Esophagus muscularis mucosa (tissue), 4 donors: ENCODE measurements at regions not wholly inside any gene's neighbourhood (a gene's known extent, or its start where the extent isn't known, plus 50 kb on each side); places are given as distances from the start of the nearest gene placed in this dataset.
"Not testable (repeated sequence)": the region's sequence is repeated elsewhere in the genome, so short reads cannot be mapped to it uniquely, and the experiment has no call there.

ENCODE experiments used
- DNase-seq: peaks from one replicate; pipeline ENCODE4 v3.0.0-alpha.2; 2017; ENCODE audit errors: extremely low spot score
- H3K27ac ChIP-seq, 4 donors: fragments of 200-600 bp; sonication (generic); replicated peaks in 1 of 4; 1 replicate in 3 of 4; 2 replicates in 1 of 4; pipeline ENCODE4 v1.5.1; 2016 to 2019; ENCODE audit warnings: mild to moderate bottlenecking in 1 of 4
- H3K27me3 ChIP-seq, 4 donors: fragments of 200-600 bp; sonication (generic); one replicate each; pipeline versions ENCODE4 v1.5.1 to v1.6.0; 2016 to 2019
- H3K36me3 ChIP-seq, 4 donors: fragments of 200-600 bp; sonication (generic); one replicate each; pipeline ENCODE4 v1.5.1; 2016 to 2019
- H3K4me1 ChIP-seq, 4 donors: fragments of 200-600 bp; sonication (generic); one replicate each; pipeline ENCODE4 v1.5.1; 2016 to 2019
- H3K4me3 ChIP-seq, 4 donors: fragments of 200-600 bp; sonication (generic); 1 replicate in 2 of 4; 2 replicates in 2 of 4; pipeline ENCODE4 v1.5.1; 2016 to 2019; ENCODE audit warnings: mild to moderate bottlenecking in 4 of 4, moderate library complexity in 1 of 4
- H3K9me3 ChIP-seq, 4 donors: fragments of 200-600 bp; sonication (generic); 1 replicate in 3 of 4; 2 replicates in 1 of 4; pipeline ENCODE4 v1.5.1; 2016 to 2019
- CTCF ChIP-seq, 3 experiments: fragments of 200-600 bp in 2 of 3; fragments of 450-650 bp in 1 of 3; sonication (generic) in 2 of 3; IDR thresholded peaks; one replicate each; pipeline ENCODE4 v1.5.1; 2017 to 2019; ENCODE audit warnings: antibody characterized with exemption in 3 of 3, mild to moderate bottlenecking in 2 of 3, moderate library complexity in 1 of 3
- EP300 ChIP-seq: sonication (generic); formaldehyde crosslinking; IDR thresholded peaks from one replicate; pipeline ENCODE4 v1.6.1; 2017; ENCODE audit warnings: antibody characterized with exemption
- POLR2A ChIP-seq: fragments of 450-650 bp; IDR thresholded peaks from one replicate; pipeline ENCODE4 v1.6.1; 2017; ENCODE audit warnings: antibody characterized with exemption, moderate library complexity, mild to moderate bottlenecking, low read depth
- POLR2AphosphoS5 ChIP-seq, 2 donors: sonication (generic); formaldehyde crosslinking; IDR thresholded peaks; one replicate each; pipeline ENCODE4 v1.6.1; 2017; ENCODE audit warnings: antibody characterized with exemption in 2 of 2
- WGBS: methylation state at CpG from one replicate; pipeline ENCODE4 v1.1.5; 2018; 5-methylcytosine and 5-hydroxymethylcytosine counted together
- intact Hi-C: fragments of 100-400 bp; cut with DNase I; formaldehyde crosslinking; loops from one replicate; pipeline ENCODE4 v1.15.1; 2023

DNA sequence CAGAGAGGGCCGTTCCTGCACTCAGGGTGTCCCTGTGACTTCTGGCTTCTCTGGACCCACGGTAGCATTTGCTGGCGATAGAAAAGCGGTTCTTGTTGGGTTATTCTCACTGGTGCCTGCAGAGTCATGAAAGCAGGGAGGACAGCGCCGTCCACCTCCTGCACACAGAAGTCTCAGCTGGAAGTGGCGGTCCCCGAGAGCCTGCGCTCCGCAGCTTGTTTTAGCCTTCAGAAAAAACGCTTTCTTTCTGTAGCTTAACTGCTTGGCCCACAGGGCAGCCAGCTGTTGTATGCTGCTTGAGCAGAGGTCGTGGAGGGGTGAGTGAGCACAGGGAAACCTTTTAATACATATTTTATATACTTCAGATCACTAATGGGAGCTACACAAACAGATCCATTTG, 400.7 kb upstream of the FAT1 start:
- Histone ChIP-seq H3K27ac (no peak overlapping the region), H3K4me3 (no peak overlapping the region), H3K27me3 (no peaks in the 10 kb centered on the region), H3K36me3 (no peaks in the 10 kb centered on the region), H3K9me3 (no peaks in the 10 kb centered on the region), H3K4me1 (no peaks in the 10 kb centered on the region)
- no peak for DNase-seq
- no peak for TF ChIP-seq POLR2A
- no peak for TF ChIP-seq EP300
- TF ChIP-seq CTCF (IDR thresholded peaks at IDR 0.05) = no peak
- TF ChIP-seq POLR2AphosphoS5 (IDR thresholded peaks at IDR 0.05) = no peak
- intact Hi-C loops = no loop called here
- 80% methylated on average over 11 of the region's 12 CpGs for WGBS

DNA sequence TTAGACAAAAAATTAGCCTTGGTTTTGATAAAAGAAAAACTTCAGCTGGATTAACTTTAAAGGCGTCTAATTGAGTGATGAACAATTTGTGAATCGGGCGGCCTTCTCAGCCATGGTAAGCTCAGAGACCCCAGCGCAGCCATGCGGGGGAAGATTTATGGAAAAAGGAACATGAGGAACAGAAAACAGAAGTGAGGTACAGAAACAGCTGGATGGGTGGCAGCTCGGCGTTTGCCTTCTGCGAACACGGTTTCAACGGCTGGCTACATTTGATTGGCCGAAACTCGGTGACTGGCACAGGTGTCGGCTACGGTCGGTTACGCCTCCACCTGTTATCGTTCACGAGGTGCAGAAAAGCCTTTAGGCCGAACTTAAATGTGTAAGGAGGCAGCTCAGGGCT, 401.4 kb upstream of the FAT1 start:
- Histone ChIP-seq H3K27ac (no peak overlapping the region), H3K4me1 (no peaks in the 10 kb centered on the region), H3K9me3 (no peaks in the 10 kb centered on the region), H3K36me3 (no peaks in the 10 kb centered on the region), H3K4me3 (no peak overlapping the region), H3K27me3 (no peaks in the 10 kb centered on the region)
- TF ChIP-seq POLR2A (no peak), CTCF (IDR thresholded peaks at IDR 0.05) (no peak), EP300 (no peak), POLR2AphosphoS5 (IDR thresholded peaks at IDR 0.05) (no peak)
- DNase-seq = no peak
- intact Hi-C loops = no loop called here
- WGBS = 90% methylated on average over 19 of the region's 19 CpGs

DNA sequence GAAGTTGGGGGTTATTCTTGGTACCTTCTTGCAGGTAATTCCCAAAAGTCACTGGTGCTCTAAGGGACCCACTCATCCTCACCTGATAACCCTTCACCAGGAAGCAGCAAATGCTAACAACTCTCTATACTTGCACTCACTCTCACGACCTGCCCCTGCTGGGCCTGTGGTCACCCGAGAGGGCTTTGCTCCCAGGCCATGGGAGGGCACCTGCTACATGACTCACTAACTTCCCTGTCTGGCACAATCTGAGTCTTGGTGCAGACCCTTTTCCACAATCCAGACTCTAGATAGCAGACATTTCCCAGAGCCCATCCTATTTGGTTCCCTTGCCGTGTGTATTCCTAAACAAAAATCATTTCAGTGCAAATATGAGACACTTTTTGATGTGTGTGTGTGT, 403.8 kb upstream of the FAT1 start:
- no peaks in the 10 kb centered on the region for H3K36me3 ChIP-seq
- no peak overlapping the region for H3K4me3 ChIP-seq
- TF ChIP-seq CTCF (IDR thresholded peaks at IDR 0.05) = no peak
- no peak for TF ChIP-seq EP300
- TF ChIP-seq POLR2A = no peak
- WGBS = 78% methylated on average over 3 of the region's 3 CpGs
- H3K27me3 ChIP-seq = no peaks in the 10 kb centered on the region
- H3K27ac ChIP-seq = no peak overlapping the region
- no peak for DNase-seq
- no peaks in the 10 kb centered on the region for H3K4me1 ChIP-seq
- intact Hi-C loops = no loop called here
- H3K9me3 ChIP-seq = no peaks in the 10 kb centered on the region

DNA sequence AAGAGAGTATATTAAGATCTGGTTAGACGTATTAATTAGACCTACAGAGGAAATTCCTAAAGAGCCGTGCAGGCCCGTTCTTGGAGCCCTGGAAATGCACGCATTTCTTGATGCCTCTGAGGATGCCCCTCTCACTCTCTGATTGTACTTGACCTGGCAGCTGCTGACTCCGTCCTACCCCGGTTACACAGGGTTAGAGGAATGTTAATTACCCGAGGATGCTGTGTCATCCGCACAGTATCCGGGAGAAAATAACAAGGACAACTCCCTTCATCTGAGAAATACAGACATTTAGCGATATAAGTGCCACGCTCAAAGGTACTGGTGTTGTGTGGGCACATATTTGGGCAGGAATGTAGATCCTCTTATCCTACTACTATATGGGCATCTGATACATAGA, 404.6 kb upstream of the FAT1 start:
- intact Hi-C loops = no loop called here
- no peak for DNase-seq
- Histone ChIP-seq H3K36me3 (no peaks in the 10 kb centered on the region), H3K4me1 (no peaks in the 10 kb centered on the region), H3K9me3 (no peaks in the 10 kb centered on the region), H3K27me3 (no peaks in the 10 kb centered on the region), H3K4me3 (no peak overlapping the region), H3K27ac (no peak overlapping the region)
- WGBS = 82% methylated on average over 11 of the region's 11 CpGs
- TF ChIP-seq CTCF (IDR thresholded peaks at IDR 0.05) = no peak
- no peak for TF ChIP-seq EP300
- no peak for TF ChIP-seq POLR2A
- no peak for TF ChIP-seq POLR2AphosphoS5 (IDR thresholded peaks at IDR 0.05)

GRCh38 chr4:187128976-187129375, 405.3 kb upstream of the FAT1 start:
- TF ChIP-seq EP300 (no peak), POLR2AphosphoS5 (IDR thresholded peaks at IDR 0.05) (no peak), POLR2A (no peak), CTCF (IDR thresholded peaks at IDR 0.05) (no peak)
- H3K4me3 ChIP-seq = no peak overlapping the region
- no peak overlapping the region for H3K27ac ChIP-seq
- H3K4me1 ChIP-seq = no peaks in the 10 kb centered on the region
- H3K9me3 ChIP-seq = no peaks in the 10 kb centered on the region
- no peaks in the 10 kb centered on the region for H3K36me3 ChIP-seq
- no peaks in the 10 kb centered on the region for H3K27me3 ChIP-seq
- WGBS = 61% methylated on average over 8 of the region's 8 CpGs
- intact Hi-C loops = no loop called here
- DNase-seq = no peak

GRCh38 chr4:187131826-187132225, 408.2 kb upstream of the FAT1 start:
- DNase-seq, intact Hi-C loops, H3K9me3 ChIP-seq, H3K4me3 ChIP-seq, H3K27ac ChIP-seq, H3K36me3 ChIP-seq, H3K27me3 ChIP-seq, H3K4me1 ChIP-seq: not testable (repeated sequence)
- WGBS = 84% methylated on average over 1 of the region's 1 CpG
